ENCODE measurements at regions not wholly inside any gene's neighbourhood (a gene's known extent, or its start where the extent isn't known, plus 50 kb on each side); places are given as distances from the start of the nearest gene placed in this dataset.

- TF ChIP-seq PKNOX1 (IDR thresholded peaks at IDR 0.05), result no peak
- no peak for TF ChIP-seq ELK1 (IDR thresholded peaks at IDR 0.05; ENCODE audit: low read depth, low read length)
- no peak for TF ChIP-seq CEBPZ (IDR thresholded peaks at IDR 0.05; ENCODE audit: low read depth, low read length)
- no peak for TF ChIP-seq SREBF1 (IDR thresholded peaks at IDR 0.05; ENCODE audit: low read length)
- TF ChIP-seq POU2F2 (IDR thresholded peaks at IDR 0.05; ENCODE audit: borderline replicate concordance, low read depth, low read length), result no peak
- no peak for TF ChIP-seq PRDM15 (CRISPR knock-in tag; IDR thresholded peaks at IDR 0.05)
Observed at GRCh38 chr2:156652691-156653090, 216.5 kb downstream of the GPD2 start (continued).
